Skin of body (tissue), 1 donor: ENCODE measurements at regions not wholly inside any gene's neighbourhood (a gene's known extent, or its start where the extent isn't known, plus 50 kb on each side); places are given as distances from the start of the nearest gene placed in this dataset.

Experiments
- DNase-seq: peaks from one replicate; lab custom pipeline; 2025; lab: John Stamatoyannopoulos, UW

GRCh38 chr3:127377801-127378655 is 90.2 kb upstream of the PRR20G start:
- no peak for DNase-seq

- no peak for DNase-seq
Measured at GRCh38 chr3:127375151-127375930, 87.5 kb upstream of the PRR20G start.

GRCh38 chr3:127374086-127375010 is 86.5 kb upstream of the PRR20G start:
- DNase-seq, result no peak

GRCh38 chr3:127373441-127374085 is 85.7 kb upstream of the PRR20G start:
- peak; percentile 4 for DNase-seq

DNA sequence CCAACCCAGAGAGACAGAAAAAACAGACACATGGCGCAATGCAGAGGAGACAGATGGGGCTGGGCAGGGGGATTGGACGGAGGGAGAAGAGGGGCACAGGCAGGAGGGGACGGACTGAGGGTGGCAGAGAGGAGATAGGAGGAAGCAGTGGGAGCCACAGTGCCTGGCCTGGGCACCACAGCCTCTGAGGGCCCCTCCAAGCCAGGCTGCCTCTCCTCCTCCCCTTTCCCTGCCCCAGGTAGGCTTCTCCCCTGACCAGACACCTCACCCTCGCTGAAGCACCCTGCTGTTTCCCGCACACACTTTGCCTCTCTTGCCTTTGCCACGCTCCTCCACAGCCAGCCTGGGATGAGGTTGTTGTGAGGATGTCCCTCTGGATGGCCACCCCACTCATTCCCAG is 84.0 kb upstream of the PRR20G start:
- no peak for DNase-seq

DNA sequence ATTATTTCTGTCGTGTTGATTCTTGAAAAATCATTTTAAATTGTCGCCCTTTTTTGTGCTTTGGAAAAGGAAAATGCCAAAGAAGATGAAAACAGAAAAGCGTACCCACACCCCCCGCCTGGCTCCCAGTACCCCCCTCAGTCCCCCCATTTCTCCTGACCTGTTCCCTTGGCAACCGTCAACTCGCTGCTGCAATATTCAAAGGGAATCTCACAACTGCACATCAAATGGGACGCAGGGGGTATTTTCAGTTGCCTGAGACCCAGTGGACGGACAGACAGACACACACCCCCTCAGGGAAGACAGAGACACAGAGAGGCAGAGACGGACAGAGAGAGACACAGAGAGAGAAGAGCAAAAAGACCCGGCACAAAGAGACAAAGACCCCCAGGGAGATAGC is 83.5 kb upstream of the PRR20G start:
- no peak for DNase-seq

GRCh38 chr3:127370906-127371305 is 83.1 kb upstream of the PRR20G start:
- no peak for DNase-seq

GRCh38 chr3:127369356-127369935 is 81.6 kb upstream of the PRR20G start:
- DNase-seq, result no peak

GRCh38 chr3:127368186-127369032 is 80.6 kb upstream of the PRR20G start:
- no peak for DNase-seq

DNA sequence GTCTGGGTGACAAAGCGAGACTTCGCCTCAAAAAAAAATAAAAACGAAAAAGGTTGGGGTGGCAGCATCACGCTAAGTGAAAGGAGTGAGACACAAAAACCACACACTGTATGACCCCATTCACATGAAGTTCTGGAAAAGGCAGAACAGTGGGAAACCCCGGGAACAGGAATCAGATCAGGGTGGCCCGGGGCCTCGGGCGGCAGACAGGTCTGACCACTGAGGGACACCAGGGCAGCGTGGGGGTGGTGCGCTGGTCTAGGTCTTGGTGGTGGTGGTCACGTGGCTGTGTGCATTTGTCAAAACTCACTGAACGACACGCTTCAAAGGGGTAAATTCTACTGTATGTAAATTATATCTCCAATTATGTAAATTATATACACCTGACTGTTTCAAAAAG is 79.7 kb upstream of the PRR20G start:
- no peak for DNase-seq

DNA sequence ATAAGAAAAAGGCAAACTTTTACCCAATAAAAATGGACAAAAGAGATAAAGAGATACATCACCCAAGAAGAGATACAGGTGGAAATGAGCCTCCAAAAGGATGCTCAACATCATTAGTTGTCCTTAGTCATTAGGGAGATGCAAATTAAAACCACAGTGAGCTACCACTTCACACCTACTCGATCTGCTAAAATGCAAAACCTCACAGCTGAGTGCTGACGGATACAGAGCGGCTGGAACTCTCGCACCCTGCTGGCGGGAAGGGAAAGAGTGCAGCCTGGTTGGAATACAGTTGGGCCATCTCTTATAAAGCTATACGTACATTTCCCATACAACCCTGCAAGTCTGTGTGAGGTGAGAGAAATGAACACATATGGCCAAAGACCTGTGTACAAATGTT is 78.5 kb upstream of the PRR20G start:
- no peak for DNase-seq

DNA sequence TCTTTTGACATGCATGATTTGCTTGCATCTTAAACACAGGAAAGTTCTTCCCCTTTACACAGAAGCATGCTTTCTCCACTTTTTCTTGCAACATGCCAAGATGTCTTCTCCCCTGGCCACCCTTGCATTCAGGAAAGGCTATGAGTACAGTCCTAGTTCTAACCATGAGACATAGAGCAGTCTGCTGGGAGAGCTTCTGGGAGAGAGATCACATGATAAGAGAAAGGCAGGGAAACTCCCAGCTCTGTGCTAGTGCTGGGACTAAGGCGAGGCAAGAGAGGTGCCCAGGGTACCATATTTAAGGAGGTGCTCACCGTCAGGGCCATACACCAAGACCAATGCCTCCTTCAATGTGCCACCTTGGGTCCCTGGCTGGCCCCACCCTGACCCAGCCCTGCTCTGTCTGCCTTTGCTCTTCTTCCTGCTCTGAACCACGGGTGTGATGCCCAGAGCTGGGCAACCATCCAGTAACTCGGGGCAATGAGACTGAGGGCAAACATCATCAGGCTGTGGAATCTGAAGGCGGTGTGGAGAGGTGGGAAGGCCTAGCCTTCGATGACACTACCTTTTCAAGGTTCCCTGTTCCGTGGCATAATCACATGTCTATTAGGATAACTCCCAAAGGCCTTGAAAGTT is 77.4 kb upstream of the PRR20G start:
- DNase-seq, result no peak

DNA sequence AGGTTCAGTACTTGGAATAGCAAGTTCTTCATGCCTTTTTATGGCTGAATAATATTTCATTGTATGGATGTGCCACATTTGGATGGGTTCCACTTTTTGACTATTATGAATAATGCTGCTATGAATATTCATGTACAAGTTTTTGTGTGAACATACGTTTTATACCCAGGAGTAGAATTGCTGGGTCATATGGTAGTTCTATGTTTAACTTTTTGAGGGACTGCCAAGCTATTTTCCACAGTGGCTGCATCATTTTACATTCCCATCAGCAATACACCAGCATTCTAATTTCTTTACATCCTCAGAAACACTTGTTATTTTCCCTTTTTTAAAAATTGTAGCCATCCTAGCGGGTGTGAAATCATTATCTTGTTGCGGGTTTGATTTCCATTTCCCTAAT is 76.0 kb upstream of the PRR20G start:
- DNase-seq, result no peak

DNA sequence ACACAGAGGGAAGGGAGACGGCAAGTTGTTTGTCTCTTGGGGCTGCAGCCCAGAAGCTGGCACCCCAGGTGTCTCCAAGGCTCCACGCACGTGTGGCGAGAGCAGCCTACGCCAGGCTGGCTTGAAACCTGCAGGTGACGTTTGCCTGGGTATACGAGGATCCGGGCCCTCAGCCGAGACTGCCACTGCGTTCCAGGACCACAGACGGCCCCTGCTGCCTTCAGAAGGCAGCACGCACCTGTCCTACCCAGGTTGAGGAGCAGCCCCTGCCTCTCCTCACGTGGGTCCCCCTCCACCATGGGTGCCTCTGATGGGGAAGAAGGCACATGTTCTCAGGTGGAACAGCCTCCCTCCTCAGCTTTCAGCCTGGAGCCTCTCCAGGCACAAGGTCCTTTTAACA is 75.3 kb upstream of the PRR20G start:
- no peak for DNase-seq

GRCh38 chr3:127360647-127361046 is 72.8 kb upstream of the PRR20G start:
- DNase-seq, result no peak

DNA sequence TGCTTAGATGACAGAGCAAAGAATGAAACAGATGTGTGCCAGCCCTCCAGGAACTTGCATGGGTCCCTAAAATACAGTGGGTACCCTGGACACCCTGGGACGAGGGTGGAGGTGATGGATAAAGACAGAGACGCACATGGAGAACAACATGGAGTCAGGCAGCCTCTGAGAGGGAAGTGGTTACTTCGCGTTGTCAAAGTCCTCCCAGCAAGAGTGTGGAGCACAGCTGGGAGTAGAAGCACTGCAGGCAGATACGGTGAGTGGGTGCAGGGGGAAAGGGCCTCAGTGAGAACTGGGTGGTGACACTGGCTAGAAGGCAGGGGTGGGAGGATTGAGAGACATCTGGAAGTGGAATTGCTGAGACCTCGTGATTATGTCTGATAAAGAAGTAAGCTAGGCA is 70.8 kb upstream of the PRR20G start:
- DNase-seq, result no peak

GRCh38 chr3:127356381-127356780 is 68.5 kb upstream of the PRR20G start:
- DNase-seq, result no peak

DNA sequence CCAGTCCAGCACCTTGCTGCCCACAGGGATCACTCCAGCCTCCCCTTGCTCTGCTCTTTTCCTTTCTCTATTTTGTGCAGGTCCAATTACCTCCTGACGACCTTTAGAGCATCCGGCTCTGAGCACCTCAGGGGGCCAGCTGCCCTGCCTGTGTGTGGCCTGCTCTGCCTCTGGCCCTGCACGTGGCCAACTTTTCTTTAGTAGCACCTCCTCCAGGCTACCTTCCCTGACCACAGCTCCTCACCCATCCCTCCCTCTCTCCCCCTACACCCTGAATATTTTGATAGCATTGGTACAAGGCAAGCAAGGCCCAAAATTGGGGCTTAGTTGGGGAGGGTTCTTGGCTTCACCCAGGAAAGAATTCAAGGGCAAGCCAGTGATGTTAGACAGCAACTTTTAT is 66.9 kb upstream of the PRR20G start:
- DNase-seq, result no peak

GRCh38 chr3:127352612-127353011 is 64.8 kb upstream of the PRR20G start:
- DNase-seq, result no peak
